PFSK-1 (cell line): ENCODE measurements at regions not wholly inside any gene's neighbourhood (a gene's known extent, or its start where the extent isn't known, plus 50 kb on each side); places are given as distances from the start of the nearest gene placed in this dataset.

Source experiments
- FOXP2 ChIP-seq: optimal IDR thresholded peaks from 2 replicates; pipeline ENCODE3; 2011; ENCODE audit warnings: borderline replicate concordance, control low read depth, inconsistent platforms; ENCODE audit not compliant: insufficient read depth; ENCODE audit errors: extremely low read length, extremely low read depth
- POLR2AphosphoS5 ChIP-seq: IDR thresholded peaks from 2 replicates; pipeline ENCODE4 v1.6.1; 2012; ENCODE audit warnings: low read depth, mild to moderate bottlenecking, control low read depth, low read length, moderate library complexity
- SIN3A ChIP-seq: IDR thresholded peaks from 2 replicates; pipeline ENCODE4 v1.6.1; 2012; ENCODE audit warnings: mild to moderate bottlenecking, low read length, moderate library complexity, borderline replicate concordance; ENCODE audit not compliant: insufficient read depth
- TAF1 ChIP-seq: IDR thresholded peaks from 2 replicates; pipeline ENCODE4 v1.6.1; 2012; ENCODE audit warnings: low read length, control low read depth, borderline replicate concordance; ENCODE audit not compliant: insufficient read depth
- TF ChIP-seq, protein P1 (sequence below), 2 experiments: IDR thresholded peaks; 2 replicates each; pipeline versions ENCODE4 v1.6.1 to v1.8.0; 2011 to 2012; ENCODE audit warnings: low read depth in 2 of 2, low read length in 2 of 2, control low read depth in 1 of 2, inconsistent platforms in 1 of 2, mild to moderate bottlenecking in 1 of 2, moderate library complexity in 1 of 2; ENCODE audit not compliant: insufficient read depth in 1 of 2

DNA sequence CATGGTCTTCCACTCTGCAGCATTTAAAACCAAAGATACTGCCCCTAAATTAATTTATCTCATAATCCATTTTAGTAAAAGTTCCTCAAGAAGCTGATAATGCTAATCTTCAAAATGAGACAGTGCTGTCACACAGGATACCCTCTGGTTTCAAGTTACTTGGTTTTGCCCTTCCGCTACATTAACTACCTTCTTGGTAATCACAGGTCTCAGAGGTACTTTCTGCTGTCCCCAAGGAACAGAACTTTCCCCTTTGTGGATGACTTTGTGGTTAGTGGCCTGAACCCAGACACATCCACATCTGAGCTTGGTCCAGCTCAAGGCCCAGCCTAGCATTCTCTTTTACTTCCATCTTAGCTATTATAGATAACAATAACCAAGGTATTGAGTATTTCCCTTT is 88.8 kb upstream of the TMEM26 start:
- no peak for TF ChIP-seq SIN3A
- TF ChIP-seq, protein P1, sequence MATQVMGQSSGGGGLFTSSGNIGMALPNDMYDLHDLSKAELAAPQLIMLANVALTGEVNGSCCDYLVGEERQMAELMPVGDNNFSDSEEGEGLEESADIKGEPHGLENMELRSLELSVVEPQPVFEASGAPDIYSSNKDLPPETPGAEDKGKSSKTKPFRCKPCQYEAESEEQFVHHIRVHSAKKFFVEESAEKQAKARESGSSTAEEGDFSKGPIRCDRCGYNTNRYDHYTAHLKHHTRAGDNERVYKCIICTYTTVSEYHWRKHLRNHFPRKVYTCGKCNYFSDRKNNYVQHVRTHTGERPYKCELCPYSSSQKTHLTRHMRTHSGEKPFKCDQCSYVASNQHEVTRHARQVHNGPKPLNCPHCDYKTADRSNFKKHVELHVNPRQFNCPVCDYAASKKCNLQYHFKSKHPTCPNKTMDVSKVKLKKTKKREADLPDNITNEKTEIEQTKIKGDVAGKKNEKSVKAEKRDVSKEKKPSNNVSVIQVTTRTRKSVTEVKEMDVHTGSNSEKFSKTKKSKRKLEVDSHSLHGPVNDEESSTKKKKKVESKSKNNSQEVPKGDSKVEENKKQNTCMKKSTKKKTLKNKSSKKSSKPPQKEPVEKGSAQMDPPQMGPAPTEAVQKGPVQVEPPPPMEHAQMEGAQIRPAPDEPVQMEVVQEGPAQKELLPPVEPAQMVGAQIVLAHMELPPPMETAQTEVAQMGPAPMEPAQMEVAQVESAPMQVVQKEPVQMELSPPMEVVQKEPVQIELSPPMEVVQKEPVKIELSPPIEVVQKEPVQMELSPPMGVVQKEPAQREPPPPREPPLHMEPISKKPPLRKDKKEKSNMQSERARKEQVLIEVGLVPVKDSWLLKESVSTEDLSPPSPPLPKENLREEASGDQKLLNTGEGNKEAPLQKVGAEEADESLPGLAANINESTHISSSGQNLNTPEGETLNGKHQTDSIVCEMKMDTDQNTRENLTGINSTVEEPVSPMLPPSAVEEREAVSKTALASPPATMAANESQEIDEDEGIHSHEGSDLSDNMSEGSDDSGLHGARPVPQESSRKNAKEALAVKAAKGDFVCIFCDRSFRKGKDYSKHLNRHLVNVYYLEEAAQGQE (IDR thresholded peaks at IDR 0.05; ENCODE audit: insufficient read depth in 1 of 2, low read depth in 2 of 2, low read length in 2 of 2): no peak
- no peak for TF ChIP-seq FOXP2
- TF ChIP-seq TAF1: no peak
- no peak for TF ChIP-seq POLR2AphosphoS5

DNA sequence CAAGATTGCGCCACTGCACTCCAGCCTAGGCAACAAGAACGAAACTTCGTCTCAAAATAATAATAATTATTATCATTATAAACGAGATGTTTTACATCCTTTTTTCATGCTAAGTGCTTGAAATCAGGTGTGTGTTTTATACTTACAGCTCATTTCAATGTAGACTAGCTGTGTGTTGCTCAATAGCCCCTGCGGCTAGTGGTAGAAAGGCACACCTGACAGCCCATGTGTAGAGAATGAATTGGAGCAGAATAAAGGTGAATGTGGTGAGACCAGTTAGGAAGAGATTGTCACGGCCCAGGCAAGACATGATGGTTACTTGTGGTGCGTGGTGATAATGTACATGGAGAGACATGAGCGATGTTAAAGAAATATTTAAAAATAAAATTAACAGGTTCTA is 86.7 kb upstream of the TMEM26 start:
- TF ChIP-seq POLR2AphosphoS5 (no peak), SIN3A (no peak), TAF1 (no peak), FOXP2 (no peak)
- TF ChIP-seq, protein P1 (IDR thresholded peaks at IDR 0.05; ENCODE audit: insufficient read depth in 1 of 2, low read depth in 2 of 2, low read length in 2 of 2): no peak

DNA sequence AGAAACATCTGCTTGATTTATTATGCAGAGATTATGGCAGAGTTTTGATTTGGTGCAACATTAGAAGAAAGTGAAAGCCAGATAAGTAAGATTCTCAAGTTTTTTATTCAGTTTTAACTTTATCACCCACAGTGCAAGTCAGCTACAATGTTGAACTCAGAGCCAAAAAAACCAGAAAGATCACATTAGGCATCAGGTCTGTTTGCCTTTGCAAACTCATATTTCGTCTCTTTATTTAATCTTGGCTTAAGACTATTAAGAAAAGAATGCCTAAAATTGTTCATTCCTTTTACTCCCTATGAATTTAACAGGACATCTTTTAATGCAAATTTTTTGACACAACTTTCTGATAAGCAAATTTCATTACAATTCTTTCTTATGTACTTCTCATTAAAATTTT is 76.0 kb upstream of the TMEM26 start:
- TF ChIP-seq POLR2AphosphoS5 (no peak), TAF1 (no peak), FOXP2 (no peak), SIN3A (no peak)
- TF ChIP-seq, protein P1 (IDR thresholded peaks at IDR 0.05; ENCODE audit: insufficient read depth in 1 of 2, low read depth in 2 of 2, low read length in 2 of 2): no peak

DNA sequence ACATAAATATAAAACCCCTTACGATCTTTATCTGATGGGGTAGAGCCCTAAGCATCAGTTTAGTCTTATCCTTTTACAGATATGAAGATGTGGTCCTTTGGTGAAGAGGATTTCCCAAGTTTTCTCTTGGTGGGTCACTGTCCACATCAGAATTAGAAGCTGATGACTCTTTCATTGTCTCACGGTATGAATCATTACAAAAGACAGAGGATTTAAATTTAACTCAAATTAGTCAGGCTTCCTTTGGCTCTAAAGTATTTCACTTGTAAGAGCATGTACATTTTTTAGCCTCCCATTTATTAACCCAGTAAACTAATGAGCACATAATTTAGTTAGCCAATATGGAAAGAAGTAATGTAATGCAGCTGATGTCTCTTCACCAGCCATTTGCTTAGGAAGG is 49.9 kb upstream of the TMEM26 start:
- TF ChIP-seq, protein P1 (IDR thresholded peaks at IDR 0.05; ENCODE audit: insufficient read depth in 1 of 2, low read depth in 2 of 2, low read length in 2 of 2): no peak
- TF ChIP-seq SIN3A: no peak
